Adrenal gland (tissue), 9 donors: ENCODE measurements at regions not wholly inside any gene's neighbourhood (a gene's known extent, or its start where the extent isn't known, plus 50 kb on each side); places are given as distances from the start of the nearest gene placed in this dataset.

Experiments used
- DNase-seq, 7 donors: peaks; one replicate each; pipeline ENCODE4 v3.0.0-alpha.2; 2019 to 2020
- H3K27ac ChIP-seq, 5 donors: fragments of 200-600 bp; sonication (generic) in 4 of 5; 1 replicate in 3 of 5; 2 replicates in 2 of 5; pipeline versions ENCODE4 v1.5.1 to v1.8.0; 2016 to 2020; ENCODE audit warnings: mild to moderate bottlenecking in 1 of 5
- H3K27me3 ChIP-seq: fragments of 200-600 bp; 2 replicates; pipeline ENCODE4 v1.8.0; 2021
- H3K36me3 ChIP-seq, 2 donors: fragments of 200-600 bp; replicated peaks in 1 of 2; 1 replicate in 1 of 2; 2 replicates in 1 of 2; pipeline versions ENCODE4 v1.5.1 to v1.8.0; 2018 to 2022
- H3K4me1 ChIP-seq, 2 donors: fragments of 200-600 bp; replicated peaks in 1 of 2; 1 replicate in 1 of 2; 2 replicates in 1 of 2; pipeline versions ENCODE4 v1.5.1 to v1.8.0; 2018 to 2021
- H3K4me3 ChIP-seq, 4 donors: fragments of 200-600 bp; sonication (generic) in 3 of 4; one replicate each; pipeline ENCODE4 v1.5.1; 2016 to 2018
- H3K9me3 ChIP-seq, 3 donors: fragments of 200-600 bp; sonication (generic) in 1 of 3; replicated peaks in 1 of 3; 1 replicate in 2 of 3; 2 replicates in 1 of 3; pipeline versions ENCODE4 v1.5.1 to v1.8.0; 2016 to 2021
- CTCF ChIP-seq, 6 experiments: fragments of 450-650 bp in 4 of 6; fragments of 200-600 bp in 2 of 6; sonication (generic) in 1 of 6; IDR thresholded peaks; 1 replicate in 5 of 6; 2 replicates in 1 of 6; pipeline versions ENCODE4 v1.5.1 to v1.8.0; 2016 to 2021; ENCODE audit warnings: antibody characterized with exemption in 6 of 6, mild to moderate bottlenecking in 2 of 6, moderate library complexity in 1 of 6
- POLR2A ChIP-seq, 2 donors: fragments of 450-650 bp; IDR thresholded peaks; one replicate each; pipeline ENCODE4 v1.6.1; 2017; ENCODE audit warnings: antibody characterized with exemption in 2 of 2, mild to moderate bottlenecking in 2 of 2, moderate library complexity in 1 of 2
- WGBS, 4 donors: extraction: QIAGEN DNeasy Blood & Tissue Kit in 2 of 4; methylation state at CpG; one replicate each; pipeline versions ENCODE4 v1.1.5 to v1.1.7; 2013 to 2017; 5-methylcytosine and 5-hydroxymethylcytosine counted together
- intact Hi-C, 2 donors: fragments of 100-400 bp; cut with DNase I; formaldehyde crosslinking; loops; one replicate each; pipeline versions ENCODE4 v1.14.1 to v1.15.0; 2022 to 2023
- donor health status: healthy with polysubstance abuse.
- donor health status: Bipolar disorder and iron deficiency.
- donor health status: DM: yes; HTN: yes; CAD: no.
- donor health status: DM: no; HTN: no; CAD: no.
- donor health status: DM: no; HTN: no; CAD: no.

GRCh38 chr14:39766397-39767000 lies 334.3 kb upstream of the FBXO33 start:
- H3K9me3 ChIP-seq = no peaks in the 10 kb centered on the region
- no peak for DNase-seq
- no peak overlapping the region for H3K27ac ChIP-seq
- no peak for TF ChIP-seq CTCF (IDR thresholded peaks at IDR 0.05)
- TF ChIP-seq POLR2A (IDR thresholded peaks at IDR 0.05) = no peak
- H3K4me1 ChIP-seq = no peaks in the 10 kb centered on the region
- no peaks in the 10 kb centered on the region for H3K36me3 ChIP-seq
- H3K4me3 ChIP-seq = no peak overlapping the region
- WGBS, 4 donors = 63 to 72% (median 70%) methylated on average over 7 of the region's 7 CpGs
- no peaks in the 10 kb centered on the region for H3K27me3 ChIP-seq
- intact Hi-C loops = no loop called here

- no peak overlapping the region for H3K4me3 ChIP-seq
- TF ChIP-seq CTCF (IDR thresholded peaks at IDR 0.05) (no peak), POLR2A (IDR thresholded peaks at IDR 0.05) (no peak)
- no peak overlapping the region for H3K27ac ChIP-seq
- intact Hi-C loops = no loop called here
- no peaks in the 10 kb centered on the region for H3K9me3 ChIP-seq
- no peaks in the 10 kb centered on the region for H3K4me1 ChIP-seq
- H3K36me3 ChIP-seq = no peaks in the 10 kb centered on the region
- WGBS, 4 donors = 54 to 71% (median 63%) methylated on average over 2 of the region's 2 CpGs
- no peaks in the 10 kb centered on the region for H3K27me3 ChIP-seq
- DNase-seq = no peak
These were observed 333.4 kb upstream of the FBXO33 start for GRCh38 chr14:39765676-39766075.

- intact Hi-C loops = no loop called here
- Histone ChIP-seq H3K9me3 (no peaks in the 10 kb centered on the region), H3K27me3 (no peaks in the 10 kb centered on the region), H3K4me1 (no peaks in the 10 kb centered on the region), H3K36me3 (no peaks in the 10 kb centered on the region), H3K27ac (no peak overlapping the region), H3K4me3 (no peak overlapping the region)
- TF ChIP-seq POLR2A (IDR thresholded peaks at IDR 0.05) (no peak), CTCF (IDR thresholded peaks at IDR 0.05) (no peak)
- DNase-seq = no peak
- 93 to 100% (median 95%) methylated on average over 1 of the region's 1 CpG for WGBS, 4 donors
These were observed 331.2 kb upstream of the FBXO33 start for GRCh38 chr14:39763402-39763890.

GRCh38 chr14:39762576-39763401 lies 330.6 kb upstream of the FBXO33 start:
- DNase-seq = no peak
- no peaks in the 10 kb centered on the region for H3K9me3 ChIP-seq
- H3K36me3 ChIP-seq = no peaks in the 10 kb centered on the region
- 52 to 62% (median 53%) methylated on average over 16 of the region's 16 CpGs for WGBS, 4 donors
- TF ChIP-seq POLR2A (IDR thresholded peaks at IDR 0.05) = no peak
- TF ChIP-seq CTCF (IDR thresholded peaks at IDR 0.05) = no peak
- H3K4me1 ChIP-seq = no peaks in the 10 kb centered on the region
- no peak overlapping the region for H3K27ac ChIP-seq
- no peaks in the 10 kb centered on the region for H3K27me3 ChIP-seq
- intact Hi-C loops = no loop called here
- no peak overlapping the region for H3K4me3 ChIP-seq
